ENCODE measurements at regions not wholly inside any gene's neighbourhood (a gene's known extent, or its start where the extent isn't known, plus 50 kb on each side); places are given as distances from the start of the nearest gene placed in this dataset.

GRCh38 chr20:54706581-54706980 is 231.2 kb downstream of the DOK5 start:
- no peak overlapping the region for H3K4me3 Mint-ChIP-seq
- peaks cover 2% of the 10 kb centered on the region for H3K27me3 Mint-ChIP-seq (ENCODE audit: insufficient read depth)
- no peaks in the 10 kb centered on the region for H3K36me3 ChIP-seq (ENCODE audit: control insufficient read depth, insufficient read depth, low read length)
- TF ChIP-seq CTCF (conservative IDR thresholded peaks at IDR 0.05), result no peak
- H3K4me1 Mint-ChIP-seq, result no peaks in the 10 kb centered on the region
- H3K27ac Mint-ChIP-seq, result no peak overlapping the region
- no peak for DNase-seq
- H3K9ac ChIP-seq (ENCODE audit: extremely low read depth, low read length, poor library complexity, severe bottlenecking), result no peak overlapping the region
- WGBS, 2 experiments (ENCODE audit: insufficient coverage in 1 of 2, insufficient read length in 1 of 2), result 62 to 87% methylated on average over 3 to 4 of the region's 4 CpGs
- H3K4me1 ChIP-seq (ENCODE audit: control insufficient read depth, insufficient read depth, low read length), result no peaks in the 10 kb centered on the region
- no peak overlapping the region for H3K27ac ChIP-seq (ENCODE audit: low read depth, low read length)
- H3K36me3 Mint-ChIP-seq (ENCODE audit: low read depth), result no peaks in the 10 kb centered on the region
- H3K9me3 ChIP-seq (ENCODE audit: control insufficient read depth, low read length), result no peaks in the 10 kb centered on the region
- no peaks in the 10 kb centered on the region for H3K27me3 ChIP-seq (ENCODE audit: control insufficient read depth, insufficient read depth, low read length, poor library complexity, severe bottlenecking)
- no peak overlapping the region for H3K4me3 ChIP-seq (ENCODE audit: low read length)
- H3K9me3 Mint-ChIP-seq, result peaks cover 3% of the 10 kb centered on the region

GRCh38 chr20:54704032-54704635 is 228.7 kb downstream of the DOK5 start:
- Histone ChIP-seq H3K4me1 (ENCODE audit: control insufficient read depth, insufficient read depth, low read length) (no peaks in the 10 kb centered on the region), H3K27ac (ENCODE audit: low read depth, low read length) (no peak overlapping the region), H3K9ac (ENCODE audit: extremely low read depth, low read length, poor library complexity, severe bottlenecking) (no peak overlapping the region), H3K27me3 (ENCODE audit: control insufficient read depth, insufficient read depth, low read length, poor library complexity, severe bottlenecking) (no peaks in the 10 kb centered on the region), H3K36me3 (ENCODE audit: control insufficient read depth, insufficient read depth, low read length) (no peaks in the 10 kb centered on the region), H3K4me3 (ENCODE audit: low read length) (no peak overlapping the region), H3K9me3 (ENCODE audit: control insufficient read depth, low read length) (no peaks in the 10 kb centered on the region)
- Mint-ChIP-seq H3K27me3 (ENCODE audit: insufficient read depth) (no peaks in the 10 kb centered on the region), H3K4me3 (no peak overlapping the region), H3K9me3 (peaks cover 3% of the 10 kb centered on the region), H3K27ac (no peak overlapping the region), H3K4me1 (no peaks in the 10 kb centered on the region), H3K36me3 (ENCODE audit: low read depth) (no peaks in the 10 kb centered on the region)
- WGBS, 2 experiments (ENCODE audit: insufficient coverage in 1 of 2, insufficient read length in 1 of 2), result 83 to 89% methylated on average over 6 of the region's 6 CpGs
- no peak for TF ChIP-seq CTCF (conservative IDR thresholded peaks at IDR 0.05)
- DNase-seq, result no peak

All from endodermal cell (in vitro differentiated cells).